ENCODE measurements at regions not wholly inside any gene's neighbourhood (a gene's known extent, or its start where the extent isn't known, plus 50 kb on each side); places are given as distances from the start of the nearest gene placed in this dataset.
"Not testable (repeated sequence)": the region's sequence is repeated elsewhere in the genome, so short reads cannot be mapped to it uniquely, and the experiment has no call there.

DNA sequence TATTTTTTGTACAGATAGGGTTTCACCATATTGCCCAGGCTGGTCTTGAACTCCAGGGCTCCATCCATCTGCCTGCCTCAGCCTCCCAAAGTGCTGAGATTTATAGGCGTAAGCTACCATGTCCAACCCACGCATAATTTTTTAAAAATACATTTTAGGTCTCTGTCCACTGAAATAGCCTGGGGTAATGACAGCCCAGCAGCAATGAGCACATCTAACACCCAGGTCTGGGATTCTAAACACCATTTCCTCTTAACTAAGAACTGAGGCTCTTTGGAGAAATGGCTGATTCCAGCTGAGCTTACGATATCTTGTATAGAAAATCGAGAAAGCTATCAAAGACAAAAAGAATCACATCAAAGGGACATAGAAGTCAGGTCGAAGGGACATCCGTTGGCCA is 245.3 kb downstream of the PARN start:
- DNase-seq (ENCODE audit: low spot score): no peak

DNA sequence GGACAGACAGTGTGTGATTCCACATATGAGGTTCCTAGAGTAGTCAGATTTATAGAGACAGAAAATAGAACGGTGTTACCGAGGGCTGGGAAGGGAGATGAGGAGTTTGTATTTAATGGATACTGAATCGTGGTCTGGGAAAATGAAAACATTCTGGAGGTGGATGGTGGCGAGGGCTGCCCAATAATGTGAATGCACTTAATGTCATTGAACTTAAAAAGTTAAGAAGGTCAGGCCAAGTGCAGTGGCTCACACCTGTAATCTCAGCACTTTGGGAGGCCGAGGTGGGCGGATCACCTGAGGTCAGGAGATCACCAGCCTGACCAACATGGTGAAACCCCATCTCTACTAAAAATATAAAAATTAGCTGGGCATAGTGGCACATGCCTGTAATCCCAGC is 246.2 kb downstream of the PARN start:
- DNase-seq (ENCODE audit: low spot score): not testable (repeated sequence)

DNA sequence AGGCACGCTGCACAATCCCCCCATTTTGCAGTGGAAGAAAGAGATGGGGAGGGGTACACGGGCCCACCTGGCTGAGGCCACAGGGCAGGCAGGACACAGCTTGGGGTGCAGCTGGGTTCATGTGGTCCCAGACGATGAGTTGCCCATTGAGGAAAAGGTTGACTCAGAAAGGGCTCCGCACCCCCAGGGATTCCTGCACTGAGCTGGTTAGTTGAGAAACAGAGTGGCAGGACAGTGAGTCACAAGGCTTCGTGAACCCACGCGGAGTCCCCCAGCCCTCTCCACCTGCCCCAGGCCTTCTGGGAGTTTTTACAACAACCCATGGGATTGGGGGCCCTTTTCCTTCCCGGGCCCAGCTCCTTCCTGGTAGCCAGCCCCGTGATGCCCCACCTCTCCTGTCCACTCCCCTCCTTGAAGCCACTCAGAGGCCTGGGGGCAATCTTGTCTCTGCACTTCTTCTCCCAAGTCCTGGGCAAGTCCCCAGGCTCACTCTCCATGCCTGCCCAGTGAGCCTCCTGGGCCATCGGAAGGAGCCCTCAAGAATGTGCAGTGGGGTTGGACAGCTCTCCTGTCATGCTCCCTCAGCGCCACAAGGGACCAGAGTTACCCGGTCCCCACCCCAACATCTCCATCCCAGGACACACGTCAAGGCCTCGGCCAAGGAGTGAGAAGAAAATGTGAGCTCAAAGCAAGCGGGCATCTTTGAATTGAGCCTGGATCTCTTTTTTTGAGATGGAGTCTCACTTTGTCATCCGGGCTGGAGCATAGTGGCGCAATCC is 251.2 kb downstream of the PARN start:
- no peak for DNase-seq (ENCODE audit: low spot score)

DNA sequence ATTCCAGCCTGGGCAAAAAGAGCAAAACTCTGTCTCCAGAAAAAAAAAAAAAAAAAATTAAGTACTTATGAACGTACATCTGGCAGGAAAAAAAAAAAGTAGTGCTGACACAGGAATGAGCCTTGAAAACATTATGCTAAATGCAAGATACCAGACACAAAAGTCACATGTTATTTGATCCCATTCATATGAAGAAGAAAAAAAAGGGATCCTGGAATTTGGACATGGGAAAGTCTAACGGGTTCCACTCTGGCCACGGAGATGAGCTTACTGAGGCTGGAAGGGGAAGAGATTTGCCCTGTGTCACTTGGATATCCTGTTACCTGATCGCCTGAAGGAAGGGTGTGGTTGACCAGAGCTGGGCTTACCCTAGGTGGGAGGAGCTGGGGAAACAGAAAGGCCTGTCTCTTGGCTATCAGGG is 251.9 kb downstream of the PARN start:
- no peak for DNase-seq (ENCODE audit: low spot score)

DNA sequence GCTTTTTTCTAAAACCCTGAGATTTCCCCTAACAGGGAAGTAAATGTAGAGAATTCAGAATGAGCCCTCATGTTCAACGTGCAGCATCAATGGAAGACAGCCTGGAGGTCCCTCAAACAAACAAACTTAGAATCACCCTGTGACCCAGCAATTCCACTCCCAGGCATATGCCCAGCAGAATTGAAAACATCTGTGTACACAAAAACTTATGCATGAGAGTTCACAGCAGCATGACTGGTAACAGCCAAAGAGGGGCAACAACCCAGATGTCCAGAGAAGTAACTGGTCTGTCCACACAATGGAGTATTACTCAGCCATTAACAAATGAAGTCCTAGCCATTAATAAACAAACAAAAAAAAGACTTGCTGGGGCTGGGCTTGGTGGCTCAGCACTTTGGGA is 252.7 kb downstream of the PARN start:
- no peak for DNase-seq (ENCODE audit: low spot score)

DNA sequence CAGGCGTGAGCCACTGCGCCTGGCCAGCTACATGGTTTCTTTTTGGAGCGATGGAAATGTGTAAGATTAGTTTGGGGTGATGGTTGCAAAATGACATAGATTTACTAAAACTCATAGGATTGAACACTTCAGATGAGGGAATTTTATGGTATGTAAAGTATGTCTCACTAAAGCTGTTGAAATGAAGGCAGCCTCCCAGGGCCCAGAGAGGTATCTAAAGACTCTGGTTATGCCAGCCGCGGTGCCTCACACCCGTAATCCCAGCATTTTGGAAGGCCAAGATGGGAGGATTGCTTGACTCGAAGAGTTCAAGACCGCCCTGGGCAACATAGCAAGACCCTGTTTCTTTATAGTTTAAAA is 254.9 kb downstream of the PARN start:
- DNase-seq (ENCODE audit: low spot score): no peak

DNA sequence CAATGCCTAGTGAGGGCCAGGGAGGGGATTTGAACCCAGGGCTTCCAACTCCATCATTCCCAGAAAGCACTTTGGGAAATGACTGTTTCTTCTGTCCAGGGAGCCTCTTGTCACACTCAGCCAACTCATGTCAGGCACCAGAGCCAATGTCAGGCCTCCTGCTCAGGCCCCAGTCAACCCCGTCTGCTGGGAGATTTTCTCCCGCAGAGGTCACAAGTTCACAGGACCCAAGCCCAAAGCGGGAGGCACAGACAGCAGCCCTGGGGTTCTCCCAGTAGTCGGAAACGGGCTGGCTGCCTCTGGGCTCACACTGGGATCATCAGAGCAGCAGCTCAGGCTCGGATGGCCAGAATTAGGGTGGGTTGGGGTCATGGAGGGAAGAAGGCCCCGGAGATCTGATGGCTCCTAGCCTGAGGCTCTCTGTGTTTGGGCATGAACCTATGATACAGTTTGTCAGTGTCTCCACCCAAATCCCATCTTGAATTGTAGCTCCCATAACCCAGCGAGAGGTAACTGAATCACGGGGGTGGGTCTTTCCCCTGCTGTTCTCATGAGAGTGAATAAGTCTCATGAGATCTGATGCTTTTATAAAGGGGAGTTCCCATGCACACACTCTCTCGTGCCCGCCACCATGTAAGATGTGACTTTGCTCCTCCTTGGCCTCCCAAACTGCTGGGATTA is 255.5 kb downstream of the PARN start:
- no peak for DNase-seq (ENCODE audit: low spot score)

DNA sequence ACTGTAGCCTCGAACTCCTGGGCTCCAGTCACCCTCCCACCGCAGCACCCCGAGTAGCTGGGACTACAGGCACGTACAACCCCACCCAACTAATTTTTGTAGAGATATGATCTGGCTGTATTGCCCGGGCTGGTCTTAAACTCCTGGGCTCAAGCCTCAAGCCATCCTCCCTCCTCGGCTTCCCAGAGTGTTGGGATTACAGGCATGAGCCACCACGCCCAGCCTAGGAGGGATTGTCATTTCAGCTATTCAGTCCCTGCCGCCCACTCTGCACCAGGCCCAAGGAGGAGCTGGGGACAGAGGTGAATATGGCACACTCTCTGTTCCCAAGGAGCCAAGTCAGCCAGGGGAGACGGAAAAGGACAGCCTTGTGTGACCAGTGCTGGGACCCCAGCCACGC is 256.2 kb downstream of the PARN start:
- DNase-seq (ENCODE audit: low spot score): no peak

DNA sequence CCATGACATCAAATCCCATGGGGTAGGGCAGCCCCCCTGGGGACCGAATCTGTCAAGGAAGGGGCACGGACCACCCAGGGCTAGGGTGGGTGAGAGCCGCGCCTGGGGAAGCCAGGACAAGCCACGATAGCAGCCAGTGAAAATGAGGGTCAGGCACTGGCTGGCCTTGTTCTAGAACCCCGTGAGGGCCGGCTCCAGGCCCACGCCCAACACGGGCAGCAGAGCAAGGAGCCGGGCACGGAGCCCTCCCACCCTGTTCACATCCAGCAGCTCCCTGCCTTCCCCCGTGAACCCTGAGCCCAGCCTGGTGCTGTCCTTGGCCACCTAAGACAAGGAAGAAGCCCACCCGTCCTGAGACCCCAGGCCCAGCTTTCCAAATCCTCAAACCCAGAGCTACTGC is 256.7 kb downstream of the PARN start:
- DNase-seq (ENCODE audit: low spot score): no peak

DNA sequence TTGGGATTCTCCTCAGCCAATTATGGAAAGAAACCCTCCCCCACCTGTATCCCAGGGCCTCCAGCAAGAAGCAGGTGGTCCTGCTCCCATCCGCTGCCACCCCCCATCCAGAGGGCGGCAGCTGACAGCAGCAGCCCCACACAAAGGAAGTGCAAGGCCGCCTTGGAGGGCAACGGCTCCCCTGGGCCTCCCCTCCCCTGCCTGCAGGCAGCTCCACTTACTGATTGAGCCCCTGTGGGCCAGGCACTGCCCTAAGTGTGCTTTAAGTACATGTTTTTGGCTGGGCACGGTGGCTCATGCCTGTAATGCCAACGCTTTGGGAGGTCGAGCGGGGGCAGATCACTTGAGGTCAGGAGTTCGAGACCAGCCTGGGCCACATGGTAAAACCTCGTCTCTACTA is 257.6 kb downstream of the PARN start:
- no peak for DNase-seq (ENCODE audit: low spot score)

DNA sequence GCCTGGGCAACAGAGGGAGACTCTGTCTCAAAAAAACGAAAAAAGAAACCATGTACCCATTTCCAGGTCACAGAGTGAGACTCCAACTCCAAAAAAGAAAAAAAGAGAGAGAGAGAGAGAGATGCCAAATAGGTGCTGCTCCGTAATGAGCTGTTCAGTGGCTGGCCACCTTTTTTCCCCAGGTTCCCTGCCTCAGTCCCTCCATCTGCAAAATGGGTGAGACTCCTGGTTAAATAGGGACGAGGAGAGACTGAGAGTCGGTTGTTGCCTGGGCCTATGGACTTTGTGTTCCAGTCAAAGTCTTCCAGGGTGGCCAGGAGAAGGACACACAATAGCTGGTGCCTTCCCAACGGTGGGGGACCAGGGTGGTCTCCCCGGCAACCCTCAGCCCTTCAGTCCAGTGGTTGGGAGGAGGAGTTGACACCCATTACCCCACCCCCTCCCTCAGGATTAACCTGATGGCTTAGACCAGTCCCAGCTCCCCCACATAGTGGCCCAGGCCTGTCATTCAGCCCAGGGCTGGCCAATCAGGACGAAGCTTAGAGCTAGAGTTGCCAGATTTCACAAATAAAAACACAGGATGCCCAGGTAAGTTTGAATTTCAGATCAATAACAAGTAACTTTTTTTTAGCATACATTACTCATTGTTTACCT is 258.2 kb downstream of the PARN start:
- no peak for DNase-seq (ENCODE audit: low spot score)

DNA sequence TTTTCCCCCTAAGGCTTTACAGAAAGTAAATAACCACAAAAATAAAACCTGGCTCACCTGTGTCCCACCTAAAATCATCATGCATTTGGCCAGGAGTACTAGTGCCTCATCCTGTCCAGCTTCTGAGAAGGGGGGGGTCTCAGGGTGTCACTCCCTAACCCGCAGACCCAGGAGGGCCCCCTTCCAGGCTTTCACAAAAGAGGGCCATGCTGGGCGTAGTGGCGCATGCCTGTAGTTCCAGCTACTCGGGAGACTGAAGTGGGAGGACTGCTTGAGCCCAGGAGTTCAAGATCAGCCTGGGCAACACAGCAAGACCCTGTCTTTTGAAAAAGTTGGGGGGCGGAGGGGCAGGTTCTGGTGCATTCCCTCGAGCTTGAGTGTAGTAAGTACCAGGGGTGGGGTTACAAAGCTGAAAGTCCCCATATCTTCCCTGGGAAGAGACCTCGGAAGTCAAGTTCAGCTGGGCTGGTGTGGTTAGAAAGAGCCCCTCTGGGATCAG is 259.3 kb downstream of the PARN start:
- DNase-seq (ENCODE audit: low spot score): no peak

DNA sequence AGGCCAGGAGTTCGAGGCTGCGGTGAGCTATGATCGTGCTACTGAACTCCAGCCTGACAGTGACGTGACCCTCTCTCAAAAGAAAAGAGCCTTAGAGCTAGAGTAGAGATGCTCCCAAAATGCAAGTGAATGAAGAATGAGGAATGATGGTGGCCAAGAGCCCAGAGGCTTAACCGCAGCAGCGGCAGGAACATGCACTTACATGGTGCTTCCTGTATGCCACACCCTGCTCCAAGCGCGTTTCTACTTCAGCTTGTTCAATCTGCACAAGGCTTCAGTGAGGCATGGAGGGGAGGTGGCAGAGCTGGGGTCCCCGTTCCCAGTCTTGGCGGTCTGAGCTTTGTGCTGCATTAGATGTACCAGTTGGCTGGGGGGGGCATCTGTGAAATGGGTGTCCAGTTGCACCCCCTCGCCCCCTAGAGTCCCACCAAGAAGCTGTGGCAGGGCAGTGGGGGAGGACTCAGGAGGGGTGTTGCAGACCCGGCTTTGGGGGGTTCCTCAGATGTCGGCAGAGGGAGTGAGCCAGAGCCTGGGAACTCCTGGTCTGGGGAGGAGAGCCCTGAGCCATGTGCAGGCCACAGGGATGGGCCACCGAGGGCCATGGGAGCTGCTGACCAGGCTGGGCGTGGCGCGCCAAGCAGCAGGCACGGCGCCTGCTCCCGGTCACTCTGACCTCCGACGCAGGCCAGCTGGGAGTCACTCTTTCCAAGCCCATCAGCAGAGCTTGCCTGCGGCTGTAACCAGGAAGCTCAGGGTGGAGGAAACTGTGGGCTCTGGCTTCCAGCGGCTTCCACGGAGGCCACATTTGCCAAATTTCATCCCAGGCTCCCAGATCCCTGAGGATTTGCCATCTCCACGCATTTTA is 260.1 kb downstream of the PARN start:
- no peak for DNase-seq (ENCODE audit: low spot score)

DNA sequence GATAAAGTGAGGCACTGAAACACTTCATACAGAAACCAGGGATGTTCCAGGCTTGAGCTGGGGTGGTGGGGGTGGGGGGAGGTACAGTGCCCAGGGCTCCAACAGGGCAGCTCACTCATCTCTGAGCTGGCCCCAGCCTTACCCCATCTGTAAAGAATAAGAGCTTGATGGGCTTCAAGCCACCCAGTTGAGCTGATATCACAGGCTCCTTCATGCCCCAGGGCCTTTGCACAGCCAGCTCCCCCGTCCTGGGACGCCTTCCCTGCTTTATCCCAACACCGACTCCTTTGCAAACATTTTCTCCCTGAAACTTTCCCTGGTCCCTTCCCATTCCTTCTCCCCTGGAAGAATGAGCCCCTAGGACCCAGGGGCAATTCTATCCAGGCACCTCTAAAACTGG is 261.7 kb downstream of the PARN start:
- DNase-seq (ENCODE audit: low spot score): no peak

DNA sequence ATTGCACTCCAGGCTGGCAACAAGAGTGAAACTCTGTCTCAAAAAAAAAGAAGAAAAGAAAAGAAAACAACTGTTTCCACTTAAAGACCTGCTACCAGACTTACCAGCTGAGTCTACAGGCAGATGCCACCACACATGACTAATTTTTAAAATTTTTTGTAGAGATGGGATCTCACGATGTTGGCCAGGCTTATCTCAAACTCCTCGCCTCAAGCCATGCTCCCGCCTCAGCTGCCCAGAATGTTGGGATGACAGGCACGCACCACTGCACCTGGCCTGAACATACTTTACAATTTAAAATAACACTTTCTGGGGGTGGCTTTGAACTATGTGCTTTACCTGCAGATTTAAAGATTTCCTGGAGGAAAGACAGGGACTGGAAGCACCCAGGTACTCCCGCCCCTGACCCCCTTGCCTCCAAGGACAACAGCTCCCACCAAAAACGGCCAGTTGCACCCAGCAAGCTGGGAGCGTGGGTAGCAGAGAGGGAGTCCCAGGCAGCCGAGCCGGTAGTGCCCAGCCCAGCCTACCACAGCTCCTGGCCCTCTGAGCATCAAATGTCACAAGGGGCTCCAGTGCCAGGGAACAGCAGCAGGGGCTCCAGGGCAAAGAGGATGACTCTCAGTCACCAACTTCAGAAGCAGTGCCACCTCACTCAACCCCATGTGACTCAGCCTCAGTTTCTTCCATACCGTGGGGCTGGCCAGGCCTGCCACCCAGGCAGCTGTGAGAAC is 262.9 kb downstream of the PARN start:
- DNase-seq (ENCODE audit: low spot score): no peak

DNA sequence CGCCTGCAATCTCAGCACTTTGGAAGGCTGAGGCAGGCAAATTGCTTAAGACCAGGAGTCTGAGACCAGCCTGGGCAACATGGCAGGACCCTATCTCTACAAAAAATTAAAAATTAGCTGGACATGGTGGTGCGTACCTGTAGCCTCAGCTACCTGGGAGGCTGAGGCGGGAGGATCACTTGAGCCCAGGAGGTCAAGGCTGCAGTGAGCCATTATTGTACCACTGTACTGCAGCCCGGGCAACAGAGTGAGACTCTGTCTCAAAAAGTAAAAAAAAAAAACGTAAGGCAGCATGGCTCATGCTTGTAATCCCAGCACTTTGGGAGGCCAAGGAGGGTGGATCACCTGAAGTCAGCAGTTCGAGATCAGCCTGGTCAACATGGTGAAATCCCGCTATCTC is 263.6 kb downstream of the PARN start:
- DNase-seq (ENCODE audit: low spot score): no peak

DNA sequence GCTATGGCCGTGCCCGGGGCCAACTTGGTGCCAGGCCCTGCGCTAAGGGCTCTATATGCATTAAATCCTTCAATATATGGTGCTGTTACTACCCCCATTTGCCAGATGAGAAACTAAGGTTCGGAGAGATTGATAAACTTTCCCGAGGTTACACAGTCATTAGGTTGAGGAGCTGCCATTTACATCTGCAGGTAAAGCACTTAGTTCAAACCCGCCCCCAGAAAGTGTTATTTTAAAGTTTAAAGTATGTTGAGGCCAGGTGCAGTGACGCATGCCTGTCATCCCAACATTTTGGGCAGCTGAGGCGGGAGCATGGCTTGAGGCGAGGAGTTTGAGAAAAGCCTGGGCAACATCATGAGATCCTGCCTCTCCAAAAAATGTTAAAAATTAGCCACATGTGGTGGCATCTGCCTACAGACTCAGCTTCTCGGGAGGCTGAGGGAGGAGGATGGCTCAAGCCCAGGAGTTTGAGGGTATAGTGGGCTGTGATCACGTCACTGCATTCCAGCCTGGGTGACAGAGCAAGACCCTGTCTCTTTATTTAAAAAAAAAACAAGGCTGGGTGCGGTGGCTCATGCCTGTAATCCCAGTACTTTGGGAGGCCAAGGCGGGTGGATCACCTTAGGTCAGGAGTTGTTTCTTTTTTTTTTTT is 264.7 kb downstream of the PARN start:
- no peak for DNase-seq (ENCODE audit: low spot score)

DNA sequence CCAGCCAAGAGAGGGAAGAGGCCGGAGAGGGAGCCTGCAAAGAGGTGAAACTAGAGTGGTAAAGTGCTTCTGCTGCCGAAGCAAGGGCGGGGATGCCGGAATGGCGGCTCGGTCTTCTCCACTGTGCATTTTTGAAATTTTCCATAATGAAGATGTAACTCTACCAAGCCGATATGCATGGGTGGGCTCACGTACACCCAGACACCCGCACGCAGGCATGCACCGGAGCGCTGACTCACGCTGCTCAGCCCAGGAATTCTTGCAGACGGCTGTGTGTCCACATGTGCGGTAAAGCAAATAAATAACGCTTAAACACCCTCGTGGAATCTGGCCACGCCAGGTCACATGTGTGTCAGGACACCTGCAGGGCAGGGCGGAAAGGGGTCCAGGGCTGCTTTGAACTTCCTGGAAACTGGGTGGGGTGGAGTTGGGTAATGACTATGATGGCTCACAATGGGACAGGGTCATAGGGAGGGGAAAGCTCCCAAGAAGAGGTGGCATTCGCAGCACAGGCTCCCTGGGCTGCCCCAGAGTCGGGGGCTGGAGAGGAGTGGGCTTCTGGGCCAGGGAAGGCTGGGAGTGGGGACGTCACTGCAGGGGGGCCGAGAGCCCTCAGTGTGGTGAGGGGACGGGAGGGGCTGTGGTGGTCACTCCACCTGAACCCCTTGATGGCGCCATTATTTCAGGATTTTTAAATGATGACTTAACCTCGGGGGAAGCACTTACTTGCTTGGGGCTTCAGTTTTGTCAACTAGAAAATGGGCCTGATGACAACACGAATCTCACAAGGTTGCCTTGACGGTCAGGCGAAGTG is 265.5 kb downstream of the PARN start:
- no peak for DNase-seq (ENCODE audit: low spot score)

DNA sequence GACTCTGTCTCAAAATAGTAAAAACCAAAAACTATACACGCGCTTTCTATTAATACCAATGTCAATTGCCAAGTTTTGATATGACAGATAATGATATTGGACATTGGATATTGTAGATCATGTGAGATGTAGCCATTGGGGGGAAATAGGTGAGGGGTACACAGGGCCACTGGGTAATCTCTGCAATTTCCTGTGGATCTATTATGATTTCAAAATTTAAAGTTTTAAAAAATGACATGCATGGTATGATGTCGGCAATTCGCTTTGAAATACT is 266.0 kb downstream of the PARN start:
- no peak for DNase-seq (ENCODE audit: low spot score)

DNA sequence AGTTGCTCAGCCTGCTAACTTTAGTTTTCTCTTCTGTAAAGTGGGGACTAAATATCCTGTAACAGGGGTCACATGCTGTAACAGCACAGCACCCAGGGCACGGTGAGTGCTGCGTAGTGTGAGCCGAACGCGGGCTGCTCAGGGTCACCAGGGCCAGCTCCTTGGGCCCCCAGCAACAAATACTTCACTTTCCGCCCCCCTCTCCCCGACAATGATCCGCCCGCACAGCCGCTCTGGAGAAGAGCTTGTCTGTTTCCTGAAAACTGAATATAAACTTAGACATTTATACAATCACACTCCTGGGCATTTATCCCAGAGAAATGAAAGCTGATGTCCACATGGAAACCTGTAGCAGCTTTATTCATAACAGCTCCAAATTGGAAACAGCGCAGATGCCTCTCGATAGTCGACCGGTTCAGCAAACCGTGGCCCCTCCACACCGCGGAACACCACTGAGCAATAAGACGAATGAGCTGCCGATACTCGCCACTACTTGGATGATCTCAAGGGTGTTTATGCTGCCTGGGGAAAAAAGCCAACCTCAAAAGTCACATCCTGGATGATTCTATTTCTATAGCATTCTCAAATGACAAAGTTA is 267.2 kb downstream of the PARN start:
- DNase-seq (ENCODE audit: low spot score): no peak
